ENCODE measurements at regions not wholly inside any gene's neighbourhood (a gene's known extent, or its start where the extent isn't known, plus 50 kb on each side); places are given as distances from the start of the nearest gene placed in this dataset.
"Not testable (repeated sequence)": the region's sequence is repeated elsewhere in the genome, so short reads cannot be mapped to it uniquely, and the experiment has no call there.

DNA sequence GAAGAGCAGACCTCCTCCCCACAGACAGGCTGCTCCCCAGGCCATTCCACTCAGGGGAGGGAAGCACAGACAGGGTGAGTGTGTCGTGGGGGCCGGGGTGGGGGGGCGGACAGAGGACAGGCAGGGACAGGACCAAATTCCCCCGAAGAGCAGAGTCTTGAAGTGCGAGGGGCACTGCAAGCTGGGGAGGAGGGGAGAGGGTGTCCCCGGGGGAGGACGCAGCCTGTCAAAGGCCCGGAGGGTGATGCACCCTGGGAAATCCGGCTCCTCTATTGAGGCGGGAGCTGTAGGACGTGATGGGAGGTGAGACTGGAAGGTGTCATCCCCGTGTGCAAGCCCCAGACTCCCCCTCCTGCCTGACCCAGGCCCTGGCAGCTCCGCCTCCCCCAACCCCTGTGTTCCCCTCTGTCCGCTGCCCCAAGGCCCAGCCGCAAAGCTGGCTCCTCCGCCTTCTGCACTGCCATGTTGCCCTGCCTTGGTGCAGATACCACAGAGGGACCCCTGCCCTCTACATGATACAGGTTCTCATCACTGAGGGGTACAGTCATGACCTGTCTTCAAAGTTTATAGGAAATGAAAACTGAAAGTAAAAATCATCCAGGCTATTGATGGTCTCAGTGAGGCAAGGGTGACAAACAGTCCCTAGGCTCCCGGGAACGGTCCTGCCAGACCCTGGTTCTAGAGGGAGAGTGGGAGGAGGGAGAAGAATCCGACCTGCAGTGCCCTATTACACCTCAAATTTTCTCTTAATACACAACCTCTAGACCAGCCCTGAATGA, 76.3 kb upstream of the IQSEC1 start:
- no peak for DNase-seq

DNA sequence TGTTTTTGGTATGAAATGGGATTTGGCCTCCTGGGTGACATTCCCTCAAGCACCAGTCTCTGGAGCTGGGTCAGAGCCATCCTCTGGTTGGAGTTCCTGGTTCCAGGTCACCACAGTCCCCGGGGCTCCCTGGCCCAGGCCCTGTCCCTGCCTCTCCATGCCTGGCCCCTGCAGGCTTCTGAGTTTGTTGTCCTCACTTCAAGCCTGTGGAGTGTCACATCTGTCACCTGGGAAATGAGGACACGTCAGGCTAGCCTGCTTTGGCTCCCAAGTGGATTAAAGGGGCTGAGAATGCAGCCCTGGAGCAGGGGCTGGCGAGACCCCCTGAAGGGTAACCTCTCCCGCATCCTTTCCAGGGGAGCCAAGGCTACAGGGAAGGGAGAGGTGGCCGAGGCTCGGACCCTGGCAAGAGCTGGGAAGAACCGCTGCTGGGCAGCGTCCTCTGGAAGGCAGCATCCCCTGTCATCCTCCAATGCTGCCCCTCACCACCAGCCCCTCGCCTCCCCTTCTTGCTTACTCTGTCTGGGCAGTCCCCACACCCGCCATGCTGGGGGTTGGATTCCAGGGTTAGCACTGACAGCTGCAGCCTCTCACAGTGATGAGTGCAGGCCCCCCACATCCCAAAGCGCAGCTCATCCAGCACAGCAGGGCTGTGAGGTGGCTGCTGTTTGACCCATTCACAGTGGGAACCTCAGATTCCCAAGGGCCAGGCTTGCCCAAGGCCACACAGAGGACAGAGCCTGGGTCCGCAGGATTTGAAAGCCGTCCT, 75.5 kb upstream of the IQSEC1 start:
- DNase-seq = no peak

DNA sequence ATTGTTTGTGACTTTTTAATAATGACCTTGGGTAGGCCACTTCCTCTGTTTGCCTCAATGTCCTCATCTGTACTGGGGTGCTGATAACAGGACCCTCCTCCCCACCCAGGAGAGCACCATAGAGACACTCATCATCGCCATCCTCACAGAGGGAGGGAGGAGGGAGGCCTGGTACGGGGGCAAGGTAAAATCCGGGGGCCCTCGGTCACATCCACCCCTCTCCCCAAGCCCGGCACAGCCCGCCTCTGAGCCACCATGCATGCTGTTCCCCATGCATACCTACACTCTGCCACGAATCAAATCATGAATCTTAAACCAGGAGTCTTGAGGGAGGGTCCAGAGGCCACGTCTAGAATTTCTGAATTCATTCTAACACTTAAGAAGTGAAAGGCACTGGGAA, 74.9 kb upstream of the IQSEC1 start:
- DNase-seq = no peak

DNA sequence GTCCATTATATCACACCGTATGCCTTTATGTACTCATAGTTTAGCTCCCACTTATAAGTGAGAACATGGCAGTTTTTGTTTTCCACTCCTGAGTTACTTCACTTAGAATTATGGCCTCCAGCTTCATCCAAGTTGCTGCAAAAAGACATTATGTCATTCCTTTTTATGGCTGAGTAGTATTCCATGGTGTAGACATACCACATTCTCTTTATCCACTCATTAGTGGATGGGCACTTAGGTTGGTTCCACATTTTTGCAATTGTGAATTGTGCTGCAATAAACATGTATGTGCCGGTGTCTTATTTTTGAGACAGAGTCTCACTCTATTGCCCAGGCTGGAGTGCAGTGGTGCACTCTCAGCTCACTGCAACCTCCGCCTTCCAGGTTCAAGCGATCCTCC, 74.1 kb upstream of the IQSEC1 start:
- DNase-seq = no peak

DNA sequence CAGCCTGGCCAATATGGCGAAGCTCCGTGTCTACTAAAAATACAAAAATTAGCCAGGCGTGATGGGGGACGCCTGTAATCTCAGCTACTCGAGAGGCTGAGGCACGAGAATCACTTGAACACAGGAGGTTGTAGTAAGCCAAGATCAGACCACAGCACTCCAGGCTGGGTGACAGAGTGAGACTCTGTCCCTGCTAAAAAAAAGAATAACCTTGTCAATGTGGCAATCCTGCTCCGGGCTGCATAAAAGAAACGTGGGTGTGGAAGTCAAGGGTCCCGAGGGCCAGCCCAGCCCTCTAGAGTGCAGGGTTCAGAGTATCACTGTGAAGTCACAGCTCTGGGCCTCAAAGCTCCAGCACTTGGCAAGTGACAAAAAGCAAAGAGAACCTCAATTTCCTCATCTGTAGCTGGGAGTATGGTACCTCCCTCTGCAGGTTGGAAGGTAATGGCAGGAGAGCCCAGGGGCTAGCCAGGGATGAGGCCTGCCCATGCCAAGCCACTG, 73.5 kb upstream of the IQSEC1 start:
- no peak for DNase-seq

DNA sequence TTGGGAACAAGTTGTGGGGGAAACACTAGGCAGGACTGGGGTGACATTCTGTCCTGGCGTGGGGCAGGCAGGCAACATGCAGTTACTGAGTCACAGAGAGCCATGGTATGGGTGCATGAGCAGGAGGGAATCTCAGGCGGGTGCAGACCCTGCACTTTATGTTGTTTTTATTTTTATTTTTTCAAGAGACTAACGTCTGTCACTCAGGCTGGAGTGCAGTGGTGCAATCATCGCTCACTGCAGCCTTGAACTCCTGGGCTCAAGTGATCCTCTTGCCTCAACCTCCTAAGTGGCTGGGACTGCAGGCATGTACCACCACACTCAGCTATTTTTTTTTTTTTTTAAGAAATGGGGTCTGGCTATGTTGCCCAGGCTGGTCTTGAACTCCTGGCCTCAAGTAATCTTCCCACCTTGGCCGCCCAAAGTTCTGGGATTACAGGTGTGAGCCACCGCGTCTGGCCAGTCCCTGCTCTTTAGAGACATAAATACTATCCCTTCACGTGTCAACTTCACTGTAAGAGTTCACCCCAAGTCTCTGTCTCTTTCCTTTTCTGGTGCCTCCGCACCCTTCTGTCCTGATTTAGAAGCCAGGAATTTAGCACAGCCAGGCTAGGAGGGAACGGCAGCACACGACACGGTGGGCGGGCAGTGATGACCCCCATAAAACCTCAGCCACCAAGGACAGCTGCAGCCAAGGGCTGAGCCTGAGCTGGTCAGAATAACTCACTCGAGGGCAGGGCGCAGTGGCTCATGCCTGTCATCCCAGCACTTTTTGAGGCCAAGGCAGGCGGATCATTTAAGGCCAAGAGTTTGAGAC, 72.8 kb upstream of the IQSEC1 start:
- no peak for DNase-seq

DNA sequence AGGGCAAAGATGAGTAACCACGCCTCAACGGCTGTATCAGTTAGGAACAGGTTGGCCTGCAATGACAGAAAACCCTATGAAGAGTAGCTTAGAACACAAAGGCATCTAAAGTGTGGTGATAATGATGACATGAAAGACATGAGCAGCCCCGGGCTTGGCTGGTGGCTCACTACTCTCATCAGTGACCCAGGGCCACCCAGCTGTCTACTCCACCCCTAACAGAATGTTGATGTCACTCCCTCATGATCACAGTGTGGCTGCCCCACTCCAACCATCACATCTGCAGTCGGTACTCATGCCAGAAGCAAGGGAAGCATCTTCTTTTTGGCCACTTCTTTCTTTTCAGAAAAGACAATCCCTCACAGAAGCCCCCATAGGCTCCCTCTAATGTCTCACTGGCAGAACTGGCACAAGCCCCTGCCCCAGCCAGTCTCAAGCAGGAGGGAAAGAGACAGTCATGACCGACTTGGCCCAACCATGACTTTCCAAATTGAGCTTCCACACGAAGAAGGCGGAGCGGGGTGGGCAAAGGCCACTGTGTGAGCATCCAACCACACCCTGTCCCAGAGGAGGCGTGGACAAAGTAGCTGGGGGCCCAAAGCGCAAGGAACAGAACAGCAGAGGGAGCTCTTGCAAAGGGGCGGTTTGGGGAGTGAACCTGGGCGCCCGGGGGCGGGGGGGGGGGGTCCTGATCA, 72.0 kb upstream of the IQSEC1 start:
- DNase-seq = no peak

DNA sequence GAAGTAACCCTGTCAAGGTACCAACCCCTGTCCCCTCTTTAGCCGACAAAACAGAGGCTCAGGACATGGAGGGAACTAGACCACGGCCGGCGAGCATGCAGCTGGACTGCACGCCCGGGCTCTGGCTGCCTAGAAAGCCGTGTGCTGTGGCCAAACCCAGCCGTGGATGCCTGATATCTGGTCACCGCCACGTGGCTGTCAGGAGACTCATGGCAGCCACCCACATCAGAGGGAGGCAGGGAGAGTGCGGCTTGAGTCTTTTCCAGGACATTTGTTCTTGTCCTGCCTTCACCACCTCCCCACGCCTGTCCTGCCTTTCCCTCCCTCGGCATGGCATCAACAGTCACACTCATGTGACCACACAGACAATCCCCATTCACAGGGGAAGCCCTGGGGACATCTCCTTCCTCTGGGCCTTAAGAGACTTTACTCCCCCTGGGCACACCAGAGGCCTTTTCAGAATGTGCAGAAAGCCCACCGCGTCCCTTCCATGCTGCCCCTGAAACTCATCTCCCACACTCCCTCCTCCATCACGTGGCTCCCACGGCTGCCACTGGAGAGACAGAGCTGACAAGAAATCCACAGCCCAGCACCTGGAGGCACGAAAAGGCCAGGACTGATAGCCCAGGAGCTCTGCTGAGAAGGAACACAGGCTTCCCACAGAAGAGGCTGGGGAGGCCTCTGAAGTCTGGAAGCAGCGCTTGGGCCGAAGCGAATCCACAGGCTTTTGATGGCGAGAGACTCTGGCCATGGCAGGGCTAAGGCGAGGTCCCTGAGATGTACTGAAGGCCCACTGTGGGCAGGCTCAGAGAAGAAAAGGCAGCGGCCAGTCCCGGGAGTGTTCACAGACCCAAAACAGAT, 71.2 kb upstream of the IQSEC1 start:
- no peak for DNase-seq

DNA sequence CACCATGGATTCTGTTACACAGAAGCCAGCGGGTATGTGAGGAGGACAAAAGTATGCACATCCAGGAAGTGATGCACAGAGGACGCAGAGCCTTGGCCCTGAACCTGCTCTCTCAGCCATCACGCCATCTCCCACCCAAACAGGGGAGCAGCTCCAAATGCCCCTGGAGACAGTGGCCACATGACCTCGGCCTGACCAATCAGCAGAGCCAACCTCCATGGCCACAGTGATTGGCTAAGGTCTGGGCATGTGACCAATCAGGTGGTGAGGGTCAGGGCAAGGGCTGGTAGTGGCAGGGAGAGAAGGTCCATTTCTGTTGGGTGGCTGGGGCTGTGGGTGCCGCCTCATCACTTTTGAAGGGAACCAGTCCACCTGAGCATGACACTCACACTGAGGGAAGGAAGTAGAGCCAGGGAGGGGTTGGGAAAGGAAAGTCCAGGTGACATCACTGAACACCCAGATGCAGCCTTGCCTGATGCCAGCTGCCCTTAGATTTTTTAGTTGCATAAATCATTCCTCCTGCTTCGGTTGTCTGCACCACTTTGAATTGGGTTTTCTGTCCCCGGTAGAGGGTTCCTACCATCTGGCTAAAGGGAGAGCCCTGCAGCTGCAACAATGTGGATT, 70.3 kb upstream of the IQSEC1 start:
- DNase-seq = no peak

DNA sequence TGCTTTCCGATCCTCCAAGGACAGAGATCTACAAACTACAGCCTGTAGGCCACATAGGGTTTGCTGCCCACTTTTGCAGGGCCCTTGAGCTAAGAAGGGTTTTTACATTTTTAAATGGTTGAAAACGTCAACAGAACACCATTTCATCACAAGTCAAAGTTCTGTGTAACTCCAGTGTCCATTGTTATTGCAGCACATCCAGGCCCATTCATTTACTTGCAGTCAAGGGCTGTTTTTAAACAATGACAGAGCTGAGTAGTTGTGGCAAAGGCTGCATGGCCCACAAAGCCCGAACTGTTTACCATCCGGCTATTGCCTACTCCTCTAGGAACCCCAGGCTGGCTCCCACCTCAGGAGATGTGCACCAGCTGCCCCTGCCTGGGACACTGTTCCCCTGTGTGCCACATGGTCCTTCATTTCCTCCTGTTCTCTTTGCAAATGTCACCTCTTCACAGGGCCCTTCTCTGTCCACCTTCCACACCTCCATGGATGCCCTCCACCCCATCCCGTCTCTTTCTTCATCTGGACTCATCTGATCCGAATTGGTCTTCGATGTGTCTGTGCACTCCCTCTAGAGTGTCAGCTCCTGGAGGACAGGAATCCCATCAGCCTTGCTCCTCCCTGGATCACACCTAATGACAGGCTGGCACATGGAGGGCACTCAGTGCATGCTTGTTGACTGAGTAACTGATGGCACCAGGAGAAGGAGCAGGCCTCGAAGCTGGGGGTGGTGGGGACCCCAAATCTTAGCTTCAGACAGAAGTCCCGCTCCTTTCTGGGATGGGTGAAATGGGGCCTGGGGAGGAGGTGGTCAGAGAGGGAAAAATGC, 69.5 kb upstream of the IQSEC1 start:
- DNase-seq = no peak

DNA sequence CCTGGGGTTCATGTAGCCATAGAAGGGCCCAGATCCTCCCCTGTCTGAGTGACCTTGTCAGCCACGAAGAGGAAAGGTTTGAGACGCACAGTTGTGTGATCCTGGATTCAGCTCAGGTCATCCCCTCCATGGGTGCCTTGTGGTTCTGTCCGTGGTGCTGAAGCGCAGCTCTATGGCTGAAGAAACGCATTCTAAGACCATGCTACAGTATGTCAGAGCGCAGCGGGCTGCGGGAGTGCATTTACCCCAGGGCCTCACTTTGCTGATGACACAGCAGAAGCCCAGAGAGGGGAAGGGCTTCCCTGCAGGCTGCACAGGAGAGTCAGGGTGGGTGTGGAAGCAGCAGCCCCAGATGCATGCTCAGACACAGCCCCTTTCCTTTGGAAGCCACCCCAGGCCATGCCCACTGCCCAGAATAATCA, 68.8 kb upstream of the IQSEC1 start:
- DNase-seq = peak; percentile 37

DNA sequence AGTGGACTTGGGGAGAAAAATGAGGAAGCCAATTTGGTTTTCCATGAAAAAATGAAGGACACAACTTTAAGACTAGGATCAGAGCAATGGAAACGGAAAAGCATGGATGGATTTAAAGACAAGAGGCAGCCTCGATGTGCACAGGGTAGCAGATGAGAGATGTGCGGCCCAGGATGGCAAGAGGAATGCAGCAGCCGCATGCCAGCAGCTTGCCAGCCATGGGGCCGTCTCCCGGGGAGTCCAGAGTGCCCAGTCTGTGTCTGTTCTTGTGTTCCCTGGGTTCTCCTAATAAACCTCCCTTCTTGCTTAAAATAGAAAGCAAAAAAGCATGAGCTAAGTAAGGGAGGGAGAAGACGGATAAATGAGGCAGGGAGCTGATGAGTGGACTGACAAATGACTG, 68.0 kb upstream of the IQSEC1 start:
- no peak for DNase-seq

DNA sequence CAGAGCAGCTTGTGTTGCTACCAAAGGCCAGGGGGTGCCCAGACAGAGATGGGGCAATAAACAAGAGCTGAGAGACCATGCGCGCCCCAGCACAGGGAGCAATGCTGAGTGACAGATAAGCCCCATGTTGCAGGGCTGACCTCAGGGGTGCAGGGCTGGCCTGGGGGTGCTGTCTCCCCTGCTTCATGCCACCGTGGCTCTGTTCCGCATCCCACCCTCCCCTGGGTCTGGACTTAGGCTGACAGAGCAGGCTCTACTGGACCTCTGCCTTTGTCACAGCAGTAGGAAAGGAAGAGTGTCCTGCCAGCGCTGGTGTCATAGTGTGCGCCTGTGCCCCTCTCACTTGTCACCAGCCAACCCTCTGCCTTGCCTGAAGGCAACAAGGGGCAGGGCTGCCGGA, 67.4 kb upstream of the IQSEC1 start:
- no peak for DNase-seq

DNA sequence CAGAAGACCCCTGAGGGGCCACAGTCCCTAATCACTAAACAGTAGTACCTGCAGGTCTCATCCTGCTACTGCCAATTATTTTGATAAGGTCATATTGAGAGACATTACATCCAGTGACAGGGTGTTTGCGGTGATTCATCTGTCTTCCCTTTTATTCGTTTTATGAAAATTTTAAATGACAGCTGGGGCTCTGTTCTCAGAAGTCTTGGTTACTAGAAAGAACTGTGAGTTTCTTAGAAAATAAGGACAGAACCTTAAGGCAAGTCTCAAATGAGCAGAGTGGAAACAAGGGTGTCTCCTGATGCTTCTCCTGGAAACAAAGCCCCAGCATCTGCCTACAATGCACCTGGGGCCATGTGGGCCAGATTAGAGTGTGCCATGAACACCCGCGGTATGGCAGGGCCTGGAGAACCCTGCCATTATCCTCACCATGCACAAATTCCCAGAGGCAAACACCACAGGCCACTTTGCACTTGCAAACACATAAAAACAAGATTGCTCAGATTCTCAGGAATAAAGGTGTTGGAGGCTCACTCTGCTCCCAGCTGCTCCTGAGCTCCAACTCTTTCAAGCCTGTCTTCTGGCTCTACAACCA, 66.3 kb upstream of the IQSEC1 start:
- no peak for DNase-seq

DNA sequence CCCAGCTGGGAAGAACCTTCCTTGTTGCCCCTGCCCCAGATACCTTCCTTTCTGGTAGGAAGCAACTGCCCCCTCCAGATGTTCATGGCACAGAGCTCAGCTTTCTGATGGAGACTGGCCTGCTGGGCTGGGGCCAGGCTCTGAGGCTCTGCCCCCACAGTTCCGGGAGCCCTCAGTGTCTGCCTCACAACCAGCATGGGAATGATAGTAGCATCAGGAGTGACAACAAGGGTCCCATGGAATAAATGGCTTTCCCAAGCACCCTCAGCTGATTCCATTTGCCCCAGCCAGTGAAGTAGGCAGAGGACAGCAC, 65.6 kb upstream of the IQSEC1 start:
- DNase-seq = no peak

DNA sequence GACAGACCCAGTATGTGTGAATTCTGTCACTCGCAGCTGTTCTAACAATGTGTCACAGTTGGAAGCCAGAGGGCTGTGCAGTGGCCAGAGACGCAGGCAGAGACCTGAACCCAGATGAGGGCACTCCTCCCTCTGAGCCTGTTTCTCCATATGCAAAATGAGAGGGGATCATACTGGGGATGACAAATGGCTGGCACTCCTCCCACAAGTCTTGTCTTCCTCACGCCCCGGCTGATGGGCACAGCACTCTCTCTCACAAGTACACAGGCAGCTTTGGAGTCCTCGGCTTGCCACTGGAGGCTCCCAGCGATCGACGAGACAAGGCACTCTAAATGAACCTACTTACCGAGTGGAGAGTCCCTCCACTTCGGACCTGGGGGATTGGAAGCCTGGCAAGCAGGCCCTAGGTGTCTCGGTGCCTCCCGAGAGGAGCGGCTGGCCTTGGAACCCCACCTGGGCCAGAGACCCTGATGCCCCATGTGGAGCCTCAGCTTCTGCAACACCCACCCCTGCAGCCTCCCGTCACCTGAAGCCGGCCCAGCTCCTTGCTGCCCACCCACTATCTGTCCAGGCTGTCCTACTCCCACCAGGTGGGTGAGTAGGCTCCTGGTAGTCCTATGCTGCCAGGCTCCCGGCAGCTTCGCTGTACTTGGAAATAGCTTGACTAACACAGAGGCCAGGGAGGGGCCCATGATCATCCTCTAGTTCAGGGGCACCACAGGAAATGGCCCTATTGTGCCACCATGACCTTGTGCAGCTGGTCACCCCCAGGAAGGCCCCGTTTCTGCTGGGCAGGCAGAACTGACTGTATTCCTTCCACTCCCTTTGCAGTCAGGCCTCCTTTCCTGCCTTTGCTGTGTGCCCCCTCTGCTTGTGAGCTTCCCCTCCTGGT, 65.0 kb upstream of the IQSEC1 start:
- no peak for DNase-seq

DNA sequence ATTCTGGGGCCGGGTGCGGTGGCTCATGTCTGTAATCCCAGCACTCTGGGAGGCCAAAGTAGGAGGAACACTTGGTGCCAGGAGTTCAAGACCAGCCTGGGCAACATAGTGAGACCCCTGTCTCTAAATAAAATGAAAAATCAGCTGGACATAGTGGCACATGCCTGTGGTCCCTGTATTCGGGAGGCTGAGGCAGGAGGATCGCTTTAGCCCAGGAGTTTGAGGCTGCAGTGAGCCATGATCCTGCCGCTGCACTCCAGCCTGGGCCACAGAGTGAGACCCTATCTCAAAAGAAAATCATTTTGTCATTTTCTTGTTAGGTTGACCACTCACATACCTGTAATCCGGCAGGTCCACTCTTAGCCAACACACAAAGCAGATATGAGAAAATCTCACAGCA, 63.6 kb upstream of the IQSEC1 start:
- not testable (repeated sequence) for DNase-seq

DNA sequence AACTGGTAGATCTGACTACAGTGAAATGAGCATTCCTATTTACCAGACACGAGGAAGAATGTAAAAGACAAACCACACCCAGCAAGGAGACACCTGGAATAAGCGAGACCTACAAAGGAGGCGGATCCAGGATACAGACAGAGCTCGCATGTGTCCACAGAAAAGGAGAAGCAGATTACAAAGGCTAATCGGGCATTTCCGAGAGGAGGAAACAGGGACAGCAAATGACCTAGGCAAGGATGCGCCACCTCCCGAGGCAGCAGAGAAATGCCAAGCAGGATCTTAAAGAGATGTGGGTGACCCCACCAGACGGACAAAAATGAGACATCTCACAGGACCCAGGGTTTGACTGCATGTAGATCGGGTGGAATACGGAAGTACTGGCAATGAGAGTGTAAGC, 63.2 kb upstream of the IQSEC1 start:
- DNase-seq = no peak

Data from right kidney (tissue), 1 donor.